Neural progenitor cell (in vitro differentiated cells): ENCODE measurements at regions not wholly inside any gene's neighbourhood (a gene's known extent, or its start where the extent isn't known, plus 50 kb on each side); places are given as distances from the start of the nearest gene placed in this dataset.

ENCODE experiments used
- DNase-seq: peaks from one replicate; pipeline ENCODE4 v3.0.0-alpha.2; 2016; ENCODE audit warnings: low spot score
- H2AFZ ChIP-seq: fragments of 200-600 bp; sonication (generic); replicated peaks from 2 replicates; pipeline ENCODE4 v1.6.1; 2016; ENCODE audit warnings: antibody characterized with exemption
- H3F3A ChIP-seq: fragments of 200-600 bp; sonication (generic); 2 replicates; pipeline ENCODE4 v1.6.1; 2016; ENCODE audit warnings: antibody characterized with exemption, low read depth
- H3K27ac ChIP-seq: fragments of 200-600 bp; sonication (generic); 2 replicates; pipeline ENCODE4 v1.5.1; 2016; ENCODE audit warnings: mild to moderate bottlenecking
- H3K27me3 ChIP-seq: fragments of 200-600 bp; sonication (generic); 2 replicates; pipeline ENCODE4 v1.6.1; 2016; ENCODE audit warnings: mild to moderate bottlenecking, moderate library complexity
- H3K36me3 ChIP-seq: fragments of 200-600 bp; sonication (generic); 2 replicates; pipeline ENCODE4 v1.5.1; 2016
- H3K4me1 ChIP-seq: fragments of 200-600 bp; sonication (generic); 2 replicates; pipeline ENCODE4 v1.6.1; 2016; ENCODE audit warnings: mixed run types
- H3K4me2 ChIP-seq: fragments of 200-600 bp; sonication (generic); 2 replicates; pipeline ENCODE4 v1.6.1; 2016
- H3K4me3 ChIP-seq: fragments of 200-600 bp; sonication (generic); 2 replicates; pipeline ENCODE4 v1.5.1; 2016
- H3K79me2 ChIP-seq: fragments of 200-600 bp; sonication (generic); 2 replicates; pipeline ENCODE4 v1.6.1; 2016; ENCODE audit warnings: low read depth
- H3K9ac ChIP-seq: fragments of 200-600 bp; sonication (generic); 2 replicates; pipeline ENCODE4 v1.6.1; 2016
- H3K9me3 ChIP-seq: fragments of 200-600 bp; sonication (generic); 2 replicates; pipeline ENCODE4 v1.5.1; 2016; ENCODE audit warnings: low read depth
- H4K20me1 ChIP-seq: fragments of 200-600 bp; sonication (generic); 2 replicates; pipeline ENCODE4 v1.6.1; 2016; ENCODE audit warnings: low read depth
- H3K27ac Mint-ChIP-seq: 3 replicates; pipeline ENCODE4 v1.8.0; 2021; ENCODE audit warnings: mixed read lengths
- H3K27me3 Mint-ChIP-seq: 2 replicates; pipeline ENCODE4 v1.8.0; 2022; ENCODE audit warnings: low read depth, mild to moderate bottlenecking, inconsistent platforms, moderate library complexity, mixed read lengths; ENCODE audit not compliant: insufficient read depth
- H3K36me3 Mint-ChIP-seq: 3 replicates; pipeline ENCODE4 v1.8.0; 2021; ENCODE audit warnings: mixed read lengths
- H3K4me1 Mint-ChIP-seq: 3 replicates; pipeline ENCODE4 v1.8.0; 2021; ENCODE audit warnings: mixed read lengths
- H3K4me3 Mint-ChIP-seq: 3 replicates; pipeline ENCODE4 v1.8.0; 2021; ENCODE audit warnings: mild to moderate bottlenecking, moderate library complexity, mixed read lengths
- H3K9me3 Mint-ChIP-seq: 3 replicates; pipeline ENCODE4 v1.8.0; 2020; ENCODE audit warnings: mixed read lengths
- EZH2 ChIP-seq: fragments of 200-600 bp; sonication (generic); IDR thresholded peaks from 2 replicates; pipeline ENCODE4 v1.6.1; 2017; ENCODE audit warnings: antibody characterized with exemption, mild to moderate bottlenecking, moderate library complexity
- EZH2phosphoT487 ChIP-seq: fragments of 200-600 bp; sonication (generic); IDR thresholded peaks from 2 replicates; pipeline ENCODE4 v1.6.1; 2017; ENCODE audit warnings: antibody characterized with exemption
- TF ChIP-seq, protein P1 (sequence below): fragments of 200-600 bp; sonication (generic); IDR thresholded peaks from 2 replicates; pipeline ENCODE4 v1.5.1; 2017; ENCODE audit warnings: antibody characterized with exemption, mild to moderate bottlenecking

DNA sequence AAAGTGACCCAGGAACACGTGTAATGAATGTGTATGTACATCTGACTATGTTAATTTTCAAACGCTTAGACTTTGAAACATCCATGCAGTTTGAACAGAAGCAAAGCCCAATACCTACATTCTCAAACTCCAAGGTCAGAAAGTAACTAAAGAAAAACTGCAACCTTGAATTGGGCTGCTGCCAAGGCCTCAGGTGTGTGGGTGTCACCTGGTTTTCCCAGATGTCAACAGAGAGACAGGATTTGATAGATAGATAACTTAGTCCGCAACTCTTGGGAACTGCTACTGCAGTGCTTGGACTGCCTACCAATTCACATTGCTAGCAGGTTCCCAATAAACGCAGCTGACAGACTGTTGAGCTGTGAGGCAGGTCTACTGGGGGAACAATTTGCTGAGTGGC, 78.7 kb upstream of the PAPOLG start:
- Mint-ChIP-seq H3K4me1 (peaks cover 4% of the 10 kb centered on the region), H3K4me3 (no peak overlapping the region), H3K27ac (no peak overlapping the region), H3K27me3 (peaks cover 3% of the 10 kb centered on the region), H3K9me3 (no peaks in the 10 kb centered on the region), H3K36me3 (no peaks in the 10 kb centered on the region)
- Histone ChIP-seq H3K4me1 (no peaks in the 10 kb centered on the region), H4K20me1 (no peaks in the 10 kb centered on the region), H3K9ac (no peak overlapping the region), H3K9me3 (no peaks in the 10 kb centered on the region), H3F3A (peaks cover 3% of the 10 kb centered on the region), H3K36me3 (no peaks in the 10 kb centered on the region), H3K27ac (no peak overlapping the region), H3K4me3 (no peak overlapping the region), H2AFZ (no peak overlapping the region), H3K4me2 (no peak overlapping the region), H3K27me3 (no peaks in the 10 kb centered on the region), H3K79me2 (no peaks in the 10 kb centered on the region)
- DNase-seq: no peak
- TF ChIP-seq, protein P1, sequence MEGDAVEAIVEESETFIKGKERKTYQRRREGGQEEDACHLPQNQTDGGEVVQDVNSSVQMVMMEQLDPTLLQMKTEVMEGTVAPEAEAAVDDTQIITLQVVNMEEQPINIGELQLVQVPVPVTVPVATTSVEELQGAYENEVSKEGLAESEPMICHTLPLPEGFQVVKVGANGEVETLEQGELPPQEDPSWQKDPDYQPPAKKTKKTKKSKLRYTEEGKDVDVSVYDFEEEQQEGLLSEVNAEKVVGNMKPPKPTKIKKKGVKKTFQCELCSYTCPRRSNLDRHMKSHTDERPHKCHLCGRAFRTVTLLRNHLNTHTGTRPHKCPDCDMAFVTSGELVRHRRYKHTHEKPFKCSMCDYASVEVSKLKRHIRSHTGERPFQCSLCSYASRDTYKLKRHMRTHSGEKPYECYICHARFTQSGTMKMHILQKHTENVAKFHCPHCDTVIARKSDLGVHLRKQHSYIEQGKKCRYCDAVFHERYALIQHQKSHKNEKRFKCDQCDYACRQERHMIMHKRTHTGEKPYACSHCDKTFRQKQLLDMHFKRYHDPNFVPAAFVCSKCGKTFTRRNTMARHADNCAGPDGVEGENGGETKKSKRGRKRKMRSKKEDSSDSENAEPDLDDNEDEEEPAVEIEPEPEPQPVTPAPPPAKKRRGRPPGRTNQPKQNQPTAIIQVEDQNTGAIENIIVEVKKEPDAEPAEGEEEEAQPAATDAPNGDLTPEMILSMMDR: no peak
- TF ChIP-seq EZH2phosphoT487 (no peak), EZH2 (no peak)

DNA sequence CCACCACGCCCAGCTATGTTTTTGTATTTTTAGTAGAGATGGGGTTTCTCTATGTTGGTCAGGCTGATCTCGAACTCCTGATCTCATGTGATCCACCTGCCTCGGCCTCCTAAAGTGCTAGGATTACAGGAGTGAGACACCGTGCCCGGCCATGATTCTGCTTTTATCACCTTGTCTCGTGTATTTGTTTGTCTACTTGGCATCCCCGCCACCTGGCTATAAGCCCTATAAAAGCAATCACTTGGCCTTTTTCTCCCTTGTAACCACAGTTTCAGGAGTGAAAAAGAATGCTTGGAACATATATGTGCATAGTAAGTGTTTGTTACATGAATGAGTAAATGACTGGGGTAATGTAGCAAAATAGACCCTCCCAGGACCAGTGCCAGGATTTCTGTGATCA, 77.5 kb upstream of the PAPOLG start:
- DNase-seq: no peak
- H3K4me3 ChIP-seq: no peak overlapping the region
- Mint-ChIP-seq H3K27me3 (peaks cover 9% of the 10 kb centered on the region), H3K4me1 (peaks cover 4% of the 10 kb centered on the region), H3K9me3 (no peaks in the 10 kb centered on the region), H3K27ac (no peak overlapping the region), H3K36me3 (no peaks in the 10 kb centered on the region), H3K4me3 (no peak overlapping the region)
- peaks cover 3% of the 10 kb centered on the region for H3F3A ChIP-seq
- no peaks in the 10 kb centered on the region for H3K36me3 ChIP-seq
- H3K4me2 ChIP-seq: no peak overlapping the region
- no peak for TF ChIP-seq EZH2
- TF ChIP-seq, protein P1: no peak
- TF ChIP-seq EZH2phosphoT487: no peak
- H3K79me2 ChIP-seq: no peaks in the 10 kb centered on the region
- no peaks in the 10 kb centered on the region for H3K9me3 ChIP-seq
- no peak overlapping the region for H3K27ac ChIP-seq
- H2AFZ ChIP-seq: no peak overlapping the region
- H4K20me1 ChIP-seq: no peaks in the 10 kb centered on the region
- H3K9ac ChIP-seq: no peak overlapping the region
- H3K4me1 ChIP-seq: no peaks in the 10 kb centered on the region
- no peaks in the 10 kb centered on the region for H3K27me3 ChIP-seq

GRCh38 chr2:60679036-60679780, 76.9 kb upstream of the PAPOLG start:
- peaks cover 10% of the 10 kb centered on the region for H3K27me3 Mint-ChIP-seq
- no peaks in the 10 kb centered on the region for H3K9me3 ChIP-seq
- no peaks in the 10 kb centered on the region for H3K79me2 ChIP-seq
- DNase-seq: no peak
- H3K4me1 Mint-ChIP-seq: peaks cover 4% of the 10 kb centered on the region
- H3K36me3 Mint-ChIP-seq: no peaks in the 10 kb centered on the region
- H3K36me3 ChIP-seq: no peaks in the 10 kb centered on the region
- no peak overlapping the region for H3K27ac Mint-ChIP-seq
- no peak overlapping the region for H3K4me2 ChIP-seq
- TF ChIP-seq, protein P1: no peak
- TF ChIP-seq EZH2 (no peak), EZH2phosphoT487 (no peak)
- peaks cover 3% of the 10 kb centered on the region for H3F3A ChIP-seq
- no peaks in the 10 kb centered on the region for H3K9me3 Mint-ChIP-seq
- H3K4me3 Mint-ChIP-seq: no peak overlapping the region
- no peak overlapping the region for H3K27ac ChIP-seq
- H3K4me3 ChIP-seq: no peak overlapping the region
- H3K4me1 ChIP-seq: no peaks in the 10 kb centered on the region
- H2AFZ ChIP-seq: no peak overlapping the region
- no peaks in the 10 kb centered on the region for H3K27me3 ChIP-seq
- H3K9ac ChIP-seq: no peak overlapping the region
- H4K20me1 ChIP-seq: no peaks in the 10 kb centered on the region
